ENCODE measurements at regions not wholly inside any gene's neighbourhood (a gene's known extent, or its start where the extent isn't known, plus 50 kb on each side); places are given as distances from the start of the nearest gene placed in this dataset.
"Not testable (repeated sequence)": the region's sequence is repeated elsewhere in the genome, so short reads cannot be mapped to it uniquely, and the experiment has no call there.

DNA sequence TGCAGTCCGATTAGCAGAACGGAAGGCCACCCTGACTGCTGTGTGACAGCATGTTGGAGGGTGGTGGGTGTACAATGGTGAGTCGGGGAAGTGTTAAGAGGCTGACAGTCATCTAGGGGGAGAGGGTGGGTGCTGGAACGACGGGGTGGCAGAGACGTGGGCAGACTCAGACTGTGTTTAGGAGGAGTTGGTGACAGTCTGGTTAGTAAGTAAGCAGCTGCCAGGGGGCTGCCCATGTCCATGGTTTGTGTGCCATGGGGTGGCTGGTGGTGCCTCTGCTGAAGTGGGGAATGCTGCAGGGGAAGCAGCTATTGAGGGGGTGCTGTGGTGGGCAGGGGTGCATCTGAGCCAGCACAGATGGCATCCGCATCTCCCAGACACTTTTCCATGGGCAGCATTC is 51.3 kb upstream of the BOD1 start:
- no peak for DNase-seq

DNA sequence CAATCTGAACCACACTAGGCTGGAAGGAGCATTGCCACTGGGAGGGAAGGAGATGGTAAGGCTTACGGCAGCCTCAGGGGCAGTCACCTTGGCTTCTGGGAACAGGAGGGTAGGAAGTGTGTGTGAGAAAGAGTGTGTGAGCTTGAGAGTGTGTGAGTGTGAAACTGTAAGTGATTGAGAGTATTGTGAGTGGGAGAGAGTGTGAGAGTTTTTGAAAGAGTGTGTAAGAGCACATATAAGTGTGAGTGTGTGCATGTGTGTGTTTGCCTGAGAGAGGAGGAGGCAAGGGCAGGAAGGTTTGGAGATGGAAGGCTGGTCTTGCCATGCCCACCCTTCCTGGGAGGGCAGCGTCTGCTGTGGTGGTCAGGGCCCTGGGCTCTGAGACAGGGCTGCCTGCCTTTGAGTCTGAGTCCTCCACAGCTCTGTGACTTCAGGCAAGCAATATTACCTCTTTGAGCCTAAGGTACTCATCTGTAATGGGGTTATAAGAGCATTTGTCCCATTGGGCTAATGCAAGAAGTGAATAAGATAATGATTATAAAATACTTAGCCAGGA is 51.9 kb upstream of the BOD1 start:
- no peak for DNase-seq

DNA sequence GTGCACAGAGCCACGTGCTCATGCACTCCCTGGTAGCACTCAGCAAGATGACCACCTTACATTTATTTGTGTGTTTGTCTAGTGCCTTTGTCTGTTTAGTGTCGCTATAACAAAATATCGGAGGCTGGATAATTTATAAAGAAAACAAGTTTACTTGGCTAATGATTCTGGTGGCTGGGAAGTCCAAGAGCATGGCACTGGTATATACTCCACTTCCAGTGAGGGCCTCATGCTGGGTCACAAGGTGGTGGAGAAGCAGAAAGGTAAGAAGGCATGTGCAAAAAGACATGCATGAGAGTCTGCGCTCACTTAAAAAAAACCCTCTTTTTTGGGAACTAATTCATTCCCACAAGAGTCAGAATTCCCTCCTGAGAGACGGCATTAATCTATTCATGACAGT is 52.5 kb upstream of the BOD1 start:
- no peak for DNase-seq

DNA sequence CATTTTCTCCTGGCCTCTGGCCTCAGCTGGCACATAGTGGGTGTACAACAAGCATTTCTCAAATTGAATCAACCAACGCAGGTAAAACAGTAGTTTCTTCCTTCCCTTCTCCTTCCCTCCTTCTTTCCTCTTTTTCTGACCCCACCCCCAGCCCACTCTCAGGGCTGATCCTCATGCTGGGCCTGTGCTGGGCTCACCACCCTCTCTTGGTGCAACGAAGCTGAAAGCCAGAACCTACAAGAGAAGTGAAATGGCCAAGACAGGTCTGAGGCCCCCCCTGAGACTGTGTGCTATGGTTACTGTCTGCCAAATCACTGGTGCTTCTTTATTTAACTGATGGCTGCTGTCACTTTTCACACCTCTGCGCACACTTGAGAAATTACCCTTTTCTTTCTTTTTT is 53.0 kb upstream of the BOD1 start:
- no peak for DNase-seq

DNA sequence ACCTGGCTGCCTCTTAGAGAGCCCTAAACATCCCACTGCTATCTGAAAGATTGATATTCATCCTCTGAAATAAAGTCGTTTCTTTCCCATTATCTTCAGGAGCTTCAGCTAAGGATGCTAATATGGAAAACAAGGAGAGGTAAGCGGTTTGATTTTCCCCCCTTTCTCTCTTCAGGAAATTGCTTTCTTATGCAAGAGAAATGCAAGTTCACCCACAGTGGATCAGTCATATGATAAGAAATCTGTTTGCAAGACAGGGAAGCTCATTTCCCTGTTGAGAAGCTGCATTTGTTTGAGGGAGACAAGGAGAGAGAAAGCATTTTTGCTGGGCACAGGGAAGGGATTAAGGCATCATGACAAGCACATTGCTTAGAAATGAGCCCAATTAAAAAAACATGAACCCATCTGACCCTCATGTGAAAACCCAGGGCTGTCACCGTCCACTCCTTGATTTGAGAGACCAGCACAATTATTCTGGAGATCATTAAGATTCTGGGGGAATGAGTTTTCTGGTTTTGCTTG is 53.7 kb upstream of the BOD1 start:
- no peak for DNase-seq

DNA sequence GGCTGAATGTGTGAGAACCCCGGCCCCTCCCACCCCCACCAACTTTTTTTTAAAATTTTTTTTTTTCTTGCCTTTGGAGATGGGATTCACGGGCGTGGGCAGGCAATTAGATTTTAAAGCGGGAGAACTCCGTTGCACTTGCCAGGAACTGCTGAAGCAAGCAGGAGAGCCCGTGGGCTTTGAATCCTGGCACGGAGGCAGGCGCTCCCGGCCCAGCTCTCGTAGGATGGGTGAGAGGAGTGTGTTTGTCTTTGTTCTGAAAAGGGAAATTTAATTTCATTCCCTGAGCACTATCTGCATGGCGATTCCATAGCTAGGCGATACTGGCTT is 54.3 kb upstream of the BOD1 start:
- no peak for DNase-seq

DNA sequence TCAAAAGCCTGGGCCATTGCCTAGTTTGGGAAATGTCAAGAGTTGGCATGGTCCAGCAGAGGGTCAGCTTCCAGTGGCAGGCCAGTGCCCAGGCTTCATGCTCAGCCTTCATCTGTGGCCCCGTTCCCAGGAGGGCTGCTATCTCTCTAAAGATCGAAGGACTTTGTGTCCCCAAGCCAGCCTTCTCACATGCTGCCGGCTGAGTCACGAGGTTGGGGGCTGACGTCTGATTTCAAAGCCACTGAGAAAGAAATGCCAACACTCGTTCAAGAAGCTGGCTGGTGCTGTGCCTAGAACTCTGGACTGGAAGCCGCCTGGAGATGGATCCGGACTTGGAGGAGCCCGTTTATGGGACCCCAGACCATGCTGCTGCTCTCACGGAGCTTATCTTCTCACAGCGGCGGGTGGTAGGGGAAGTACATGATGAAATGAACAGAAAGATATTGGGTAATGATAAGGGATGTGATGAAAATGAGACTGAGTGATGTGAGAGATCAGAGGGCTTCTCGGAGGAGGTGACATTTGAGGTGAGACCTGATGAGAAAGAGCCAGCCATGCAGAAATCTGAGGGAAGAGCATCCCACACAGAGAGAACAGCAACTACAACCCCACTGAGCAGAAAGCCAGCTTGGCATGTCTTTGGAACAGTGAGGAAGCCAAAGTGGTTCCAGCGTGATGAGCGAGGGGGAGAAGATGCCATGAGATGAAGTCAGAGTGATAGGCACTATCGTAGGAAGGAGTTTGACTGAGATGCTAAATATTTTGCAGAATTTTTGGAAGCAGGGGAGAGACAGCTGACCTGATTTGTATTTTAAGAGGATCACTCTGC is 54.9 kb upstream of the BOD1 start:
- no peak for DNase-seq

DNA sequence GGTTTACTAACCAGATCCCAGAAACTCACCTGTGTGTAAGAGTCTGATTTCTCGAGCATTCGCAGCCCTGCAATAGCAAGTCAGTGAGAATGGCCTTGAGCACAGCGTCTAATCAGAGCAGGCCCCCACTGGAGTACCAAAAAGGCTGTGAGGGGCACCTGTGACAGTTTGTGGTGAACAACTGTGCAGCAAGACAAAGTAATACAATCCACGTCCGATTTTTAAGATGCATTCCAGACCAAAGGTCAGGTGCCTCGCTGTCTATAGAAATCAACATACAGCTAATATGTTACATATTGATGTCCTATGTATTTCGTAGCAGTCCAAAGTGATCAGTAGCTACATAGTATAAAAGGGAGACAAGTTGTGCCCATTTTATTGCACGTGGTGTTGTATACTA is 55.7 kb upstream of the BOD1 start:
- DNase-seq = no peak

DNA sequence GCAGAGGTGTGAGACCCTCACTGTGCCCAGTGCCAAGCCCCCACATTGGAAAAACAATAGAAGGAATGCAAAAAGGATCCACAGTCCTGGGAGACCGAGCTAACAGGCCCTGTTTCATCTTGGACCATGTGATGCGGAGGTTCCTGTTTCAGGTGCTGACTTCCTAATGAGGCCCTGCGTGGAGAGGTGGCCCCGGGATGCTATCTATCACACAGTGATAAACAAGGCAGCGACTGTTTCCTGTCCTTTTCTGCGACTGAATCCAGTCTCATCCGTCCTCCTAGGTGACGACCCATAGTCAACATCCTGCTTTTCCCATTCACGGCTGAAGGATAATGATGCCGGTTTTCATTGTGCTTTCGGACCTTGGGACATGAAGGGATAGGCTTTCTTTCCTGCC is 56.4 kb upstream of the BOD1 start:
- DNase-seq = no peak

DNA sequence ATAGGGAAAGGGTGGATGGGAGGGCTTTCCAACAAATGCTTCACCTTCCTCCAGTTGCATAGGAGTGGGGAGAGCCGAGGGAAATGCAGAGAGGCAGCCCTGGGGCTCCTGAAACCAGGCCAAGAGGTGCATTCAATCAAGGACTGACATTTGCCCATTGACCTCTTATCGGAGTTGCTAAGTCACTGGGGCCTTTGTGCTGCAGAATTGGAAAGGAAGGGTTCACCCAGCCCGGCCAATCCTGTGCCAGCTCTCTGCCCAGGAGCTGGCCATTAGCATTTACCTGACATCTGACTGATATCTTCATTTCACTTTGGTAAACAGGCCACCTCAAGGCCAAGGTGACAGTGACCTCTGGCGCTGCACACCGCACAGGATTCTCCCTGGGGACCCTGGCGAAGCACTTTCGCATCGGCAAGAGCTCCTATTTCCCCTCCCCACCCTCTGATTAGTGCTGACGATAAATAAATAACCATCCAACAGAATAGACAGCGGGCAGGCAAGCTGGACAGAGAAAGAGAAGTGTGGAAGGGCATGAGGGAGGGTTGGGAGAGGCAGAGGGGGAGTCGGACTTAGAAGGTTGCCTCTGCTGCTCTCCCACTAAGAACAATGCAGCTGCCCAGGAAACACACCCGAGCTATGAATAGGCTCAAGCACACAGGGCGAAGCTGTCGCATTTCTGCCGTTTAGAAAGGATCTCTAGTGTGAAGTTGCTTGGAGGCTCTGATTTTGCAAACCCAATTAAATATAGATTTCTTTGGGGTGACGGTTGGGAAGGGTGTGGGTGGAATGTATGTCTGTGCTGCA is 57.0 kb upstream of the BOD1 start:
- no peak for DNase-seq

DNA sequence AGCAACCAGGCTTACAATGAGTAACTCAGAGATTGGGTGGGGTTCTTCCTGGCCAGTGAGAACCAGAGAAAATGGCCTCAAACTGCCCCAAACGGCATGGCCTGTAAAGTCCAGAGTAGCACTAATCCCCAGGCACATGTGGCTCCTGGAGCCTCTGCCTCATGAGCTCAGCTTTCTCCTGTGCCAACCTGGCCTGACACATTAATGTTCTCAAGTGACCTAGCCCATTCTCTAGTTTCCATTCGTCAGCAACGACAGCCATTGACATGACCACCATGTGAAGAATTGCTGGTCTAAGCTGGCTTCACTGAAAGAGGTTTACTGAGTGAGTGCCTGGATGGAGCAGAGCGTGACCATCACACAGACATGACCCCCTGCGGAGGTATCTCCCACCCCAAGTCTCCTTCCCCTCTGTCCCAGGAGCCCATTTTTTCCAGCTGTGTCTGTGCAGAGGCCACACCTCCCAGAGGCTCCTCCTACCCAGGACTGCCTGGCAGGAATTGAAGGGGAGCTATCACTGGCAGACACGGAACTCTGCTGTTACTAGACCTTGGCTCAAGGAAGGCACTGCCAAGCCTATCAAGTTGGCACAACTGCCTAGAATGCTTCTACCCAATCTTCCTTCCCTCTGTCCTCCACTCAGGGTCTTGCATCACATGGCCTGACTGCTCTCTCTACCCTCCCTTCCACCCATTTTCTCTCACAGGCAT is 59.0 kb upstream of the BOD1 start:
- no peak for DNase-seq

DNA sequence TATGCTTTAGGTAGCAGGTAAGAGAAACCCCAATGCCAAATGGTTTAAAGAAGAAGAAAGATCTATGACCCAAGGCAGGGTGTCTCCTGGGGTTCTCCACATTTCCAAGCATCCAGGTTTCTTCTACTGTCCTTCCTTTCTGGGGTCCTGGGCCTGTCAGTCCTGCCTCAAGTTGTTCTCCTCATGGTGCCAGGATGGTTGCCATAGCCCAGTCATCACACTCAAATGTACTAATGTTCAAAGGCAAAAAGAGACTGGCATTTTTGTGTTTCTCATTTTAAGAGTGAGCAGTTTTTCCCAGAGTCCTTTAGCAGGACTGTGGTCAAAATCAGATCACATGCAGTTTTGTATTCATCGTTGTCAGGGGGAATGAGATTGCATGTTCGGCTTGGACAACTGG is 59.9 kb upstream of the BOD1 start:
- no peak for DNase-seq

DNA sequence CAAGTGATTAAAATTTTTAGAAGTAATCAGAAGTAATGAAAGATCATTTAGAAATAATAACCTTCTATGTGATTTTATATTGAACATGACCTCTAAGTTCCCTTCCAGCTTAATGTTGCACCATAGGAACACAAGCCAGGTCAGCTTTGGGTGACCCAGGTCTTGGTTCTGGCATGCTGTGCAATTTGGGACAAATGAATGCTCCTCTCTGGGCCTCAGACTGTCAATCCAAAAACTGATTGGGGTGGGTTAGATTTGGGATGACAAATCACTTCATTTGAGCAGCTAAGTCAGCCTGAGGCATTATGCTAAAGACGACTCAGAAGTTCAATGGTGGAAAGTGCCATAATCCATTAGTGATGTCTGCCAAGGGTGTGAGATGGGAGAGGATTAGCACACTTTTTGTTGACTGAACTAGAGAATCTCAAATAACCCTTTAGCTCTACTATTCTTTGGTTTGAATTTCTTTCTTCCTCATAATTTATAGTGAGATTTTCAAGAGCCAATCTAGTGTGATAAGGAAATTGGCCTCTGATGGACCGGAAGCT is 60.7 kb upstream of the BOD1 start:
- DNase-seq = no peak

DNA sequence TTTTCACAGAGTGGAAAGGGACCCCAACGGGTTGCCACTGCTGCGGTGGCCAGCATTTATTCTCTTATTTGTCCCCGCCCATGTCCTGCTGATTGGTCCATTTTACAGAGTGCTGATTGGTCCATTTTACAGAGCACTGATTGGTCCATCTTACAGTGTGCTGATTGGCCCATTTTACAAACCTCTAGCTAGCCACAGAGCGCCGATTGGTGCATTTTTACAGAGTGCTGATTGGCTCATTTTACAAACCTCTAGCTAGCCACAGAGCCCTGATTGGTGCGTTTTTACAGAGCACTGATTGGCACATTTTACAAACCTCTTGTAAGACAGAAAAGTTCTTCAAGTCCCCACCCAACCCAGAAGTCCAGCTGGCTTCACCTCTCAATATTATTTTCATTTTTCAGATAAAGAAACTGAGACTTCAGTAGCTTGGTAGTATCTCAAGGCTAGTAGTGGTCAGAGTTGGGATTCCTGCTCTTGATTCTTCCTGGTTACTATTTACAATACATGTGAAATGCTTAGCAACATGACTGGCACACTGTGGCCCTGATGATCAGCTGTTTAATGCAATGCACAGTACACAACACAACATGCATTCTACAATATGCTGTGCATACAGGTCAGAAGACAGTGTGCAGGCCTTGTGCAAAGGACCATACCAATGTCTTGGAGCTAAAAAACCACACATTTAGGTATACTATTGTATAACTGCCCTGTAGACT is 63.6 kb upstream of the BOD1 start:
- DNase-seq = no peak

DNA sequence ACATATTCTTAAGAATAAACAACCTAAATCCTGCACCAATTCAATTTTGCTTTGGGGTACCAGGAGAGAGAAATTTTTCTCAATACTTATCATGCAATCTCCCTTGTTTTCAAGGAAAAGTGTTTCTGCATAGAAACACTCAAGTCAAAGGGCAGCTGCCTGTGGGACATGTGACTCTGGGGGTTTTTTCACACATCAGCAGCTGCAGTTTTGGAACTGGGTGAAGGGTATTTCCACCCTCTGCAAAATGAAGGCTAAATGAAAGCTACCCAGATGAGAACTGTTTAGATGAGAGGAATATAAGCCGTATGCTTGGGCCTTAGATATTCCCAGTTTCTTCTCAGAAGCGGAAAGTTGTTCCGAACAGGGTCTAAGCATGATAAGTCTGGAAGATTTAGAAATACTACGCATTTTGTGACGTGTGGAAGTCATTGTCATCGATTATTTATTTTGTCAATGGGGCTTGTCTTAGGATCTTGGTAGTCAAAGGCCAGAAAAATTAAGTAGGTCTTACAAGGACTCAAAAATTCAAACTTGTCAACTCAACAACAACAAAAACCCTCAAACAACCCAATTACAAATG is 64.3 kb upstream of the BOD1 start:
- no peak for DNase-seq

DNA sequence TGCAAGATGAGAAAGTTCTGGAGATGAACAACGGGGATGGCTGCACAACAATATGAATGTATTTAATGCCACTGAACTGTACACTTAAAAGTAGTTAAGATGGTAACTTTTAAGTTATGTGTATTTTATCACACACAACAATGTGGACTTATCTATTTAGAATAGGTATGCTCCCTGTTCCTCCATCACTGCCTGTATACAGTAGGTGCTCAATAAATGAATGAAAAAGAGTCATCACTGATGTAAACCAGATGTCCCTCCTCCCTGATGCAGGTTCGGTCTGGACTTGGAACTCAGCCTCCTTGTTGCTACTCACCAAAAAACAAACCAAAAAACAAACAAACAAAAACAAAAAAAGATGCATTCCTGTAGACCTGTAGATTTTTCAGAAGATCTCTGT is 65.9 kb upstream of the BOD1 start:
- DNase-seq = no peak

DNA sequence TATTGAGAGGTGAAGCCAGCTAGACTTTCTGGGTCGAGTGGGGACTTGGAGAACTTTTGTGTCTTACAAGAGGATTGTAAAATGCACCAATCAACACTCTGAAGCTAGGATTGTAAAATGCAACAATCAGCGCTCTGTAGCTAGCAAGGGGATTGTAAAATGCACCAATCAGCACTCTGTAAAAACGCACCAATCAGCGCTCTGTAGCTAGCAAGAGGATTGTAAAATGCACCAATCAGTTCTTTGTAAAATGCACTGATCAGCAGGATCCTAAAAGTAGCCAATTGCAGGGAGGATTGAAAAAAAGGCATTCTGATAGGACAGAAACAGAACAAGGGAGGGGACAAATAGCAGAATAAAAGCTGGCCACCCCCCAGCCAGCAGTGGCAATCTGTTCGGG is 68.1 kb upstream of the BOD1 start:
- not testable (repeated sequence) for DNase-seq

DNA sequence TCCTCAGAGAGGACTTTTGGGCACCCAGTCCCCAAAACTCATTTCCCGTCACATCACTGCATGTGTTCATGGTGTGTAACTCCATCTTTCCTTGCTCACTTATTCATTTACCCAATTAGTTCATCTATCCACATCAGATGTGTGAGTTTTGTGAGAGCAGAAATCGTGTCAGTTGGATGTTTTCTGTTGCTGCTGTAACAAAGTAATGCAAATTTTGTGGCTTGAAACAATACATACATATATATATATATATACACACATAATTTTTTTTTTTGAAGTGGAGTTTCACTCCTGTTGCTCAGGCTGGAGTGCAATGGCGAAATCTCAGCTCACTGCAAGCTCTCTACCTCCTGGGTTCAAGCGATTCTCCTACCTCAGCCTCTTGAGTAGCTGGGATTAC is 70.5 kb upstream of the BOD1 start:
- DNase-seq = no peak

DNA sequence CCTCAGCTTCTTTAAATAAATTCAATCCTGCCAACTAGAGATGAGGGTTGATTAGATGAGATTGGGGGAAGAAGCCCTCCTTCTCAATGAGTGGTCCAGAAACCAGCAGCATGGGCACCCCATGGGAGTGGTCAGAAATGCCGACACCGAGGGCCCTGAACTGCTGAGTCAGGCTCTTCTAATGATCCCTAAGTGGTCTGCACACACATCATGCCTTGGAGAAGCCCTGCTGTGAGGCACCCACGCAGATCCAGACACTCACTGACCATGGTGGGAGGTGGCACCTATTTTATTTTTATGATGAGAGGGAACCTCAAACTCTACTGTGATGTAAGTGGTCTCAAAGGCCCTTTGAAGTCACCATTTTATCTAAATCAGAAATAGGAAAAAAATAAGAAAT is 72.3 kb upstream of the BOD1 start:
- no peak for DNase-seq

DNA sequence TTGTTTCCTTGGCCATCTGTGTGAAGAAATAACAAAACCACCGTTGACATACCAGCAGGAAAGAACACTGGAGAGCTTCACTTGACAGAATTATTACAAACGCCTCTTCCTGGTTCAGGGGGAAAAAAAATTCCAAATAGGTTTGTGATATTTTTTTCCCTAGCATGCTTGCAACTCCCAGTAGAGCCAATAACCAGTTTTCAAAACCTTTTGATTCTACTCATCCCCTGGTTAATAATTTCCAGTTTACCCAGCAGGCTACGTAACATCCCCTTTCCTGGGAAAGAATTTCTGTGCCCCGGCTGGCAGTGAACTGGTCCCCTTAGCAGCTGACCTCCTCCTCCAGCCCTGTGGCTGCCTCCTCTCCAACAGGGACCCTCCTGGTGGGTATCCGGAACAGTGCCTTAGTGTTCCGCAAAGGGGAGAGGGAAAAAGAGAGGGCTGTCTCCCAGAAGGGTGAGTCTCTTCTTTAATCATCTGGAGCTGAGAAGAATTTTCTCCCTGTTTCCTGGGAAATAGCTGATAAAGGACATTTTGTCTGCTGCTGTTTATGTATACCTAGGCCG is 72.8 kb upstream of the BOD1 start:
- DNase-seq = no peak

DNA sequence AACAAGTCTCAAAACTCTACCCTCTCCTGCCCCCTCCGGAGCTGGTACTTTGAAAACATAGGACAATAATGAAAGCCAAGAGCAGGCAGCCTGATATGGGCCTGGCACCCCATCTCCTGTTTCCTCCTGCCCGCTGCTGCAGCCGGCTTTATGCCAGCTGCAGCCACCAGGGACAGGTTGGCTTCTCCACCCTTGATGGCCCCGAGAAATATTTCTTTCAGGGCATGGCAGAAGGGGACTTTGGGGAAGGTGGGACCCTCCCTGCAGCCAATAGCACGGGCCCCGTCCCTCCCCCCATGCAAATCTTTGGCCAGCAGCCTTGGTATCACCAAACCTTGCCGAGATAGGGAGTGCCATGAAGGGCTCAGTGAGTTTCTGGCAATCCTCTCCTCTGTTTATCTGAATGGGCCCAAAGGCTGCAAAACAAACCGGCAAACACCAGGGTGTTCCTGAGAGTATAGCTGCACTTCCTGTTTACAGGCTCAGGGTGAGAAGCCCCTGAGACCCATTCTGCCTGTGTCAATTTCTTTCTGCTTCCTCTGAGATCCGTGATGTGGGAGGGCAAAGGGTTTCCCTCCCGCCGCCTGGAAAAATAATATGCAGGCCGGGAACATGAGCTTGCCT is 73.4 kb upstream of the BOD1 start:
- peak; percentile 34 for DNase-seq

All from NCI-H2107 (cell line).